A549 (cell line): ENCODE measurements at regions not wholly inside any gene's neighbourhood (a gene's known extent, or its start where the extent isn't known, plus 50 kb on each side); places are given as distances from the start of the nearest gene placed in this dataset.

Experiments used
- ATAC-seq, 2 experiments: fragments of 200-7000 bp in 1 of 2; fragments of >200 bp in 1 of 2; cut with Nextera tagmentation in 1 of 2; cut with Tn5 transposase in 1 of 2; 3 replicates each; pipeline versions ENCODE4 v1.8.0 to v1.9.1; 2018 to 2020; ENCODE audit warnings: mild to moderate bottlenecking in 1 of 2, moderate library complexity in 1 of 2
- CTCF ChIA-PET: fragments of 300-600 bp; sonication (Branson Sonifier 250); formaldehyde crosslinking; extraction: SDS; loops from one replicate; lab custom pipeline; 2021; ENCODE audit warnings: antibody characterized with exemption, inconsistent platforms; lab: Yijun Ruan, JAX
- POLR2A ChIA-PET: fragments of 350-600 bp; formaldehyde crosslinking; extraction: SDS; loops from one replicate; lab custom pipeline; 2021; ENCODE audit warnings: antibody characterized with exemption, inconsistent platforms; lab: Yijun Ruan, JAX
- DNase-seq, 2 experiments: peaks; one replicate each; pipeline versions ENCODE4 v3.0.0 to v3.0.0-alpha.2; 2011 to 2016; ENCODE audit warnings: low read depth in 1 of 2, low spot score in 1 of 2
- FAIRE-seq: peaks from 2 replicates; lab custom pipeline; 2011; peaks lifted over from hg19 to GRCh38; lab: Jason Lieb, UNC
- H3K27ac ChIP-seq, 2 experiments: fragments of >200 bp; sonication (Bioruptor Twin); formaldehyde crosslinking; 3 replicates each; pipeline ENCODE4 v1.5.1; 2016 to 2017
- H3K4me1 ChIP-seq: fragments of >200 bp; sonication (Bioruptor Twin); formaldehyde crosslinking; 3 replicates; pipeline ENCODE4 v1.6.1; 2016
- H3K4me2 ChIP-seq: fragments of >200 bp; sonication (Bioruptor Twin); formaldehyde crosslinking; 3 replicates; pipeline ENCODE4 v1.6.1; 2016
- H3K4me3 ChIP-seq: fragments of >200 bp; sonication (Bioruptor Twin); formaldehyde crosslinking; 3 replicates; pipeline ENCODE4 v1.5.1; 2016
- H3K9me3 ChIP-seq: fragments of >200 bp; sonication (Bioruptor Twin); formaldehyde crosslinking; 3 replicates; pipeline ENCODE4 v1.6.1; 2016
- CBX2 ChIP-seq: fragments of 200-600 bp; sonication (generic); IDR thresholded peaks from 2 replicates; pipeline ENCODE4 v1.6.1; 2016; ENCODE audit warnings: low read depth, mild to moderate bottlenecking, borderline replicate concordance
- CBX8 ChIP-seq: fragments of 200-600 bp; sonication (generic); IDR thresholded peaks from 2 replicates; pipeline ENCODE4 v1.6.1; 2016
- CHD4 ChIP-seq: fragments of 200-600 bp; sonication (generic); IDR thresholded peaks from 2 replicates; pipeline ENCODE4 v1.6.1; 2016; ENCODE audit warnings: antibody characterized with exemption, mild to moderate bottlenecking, borderline replicate concordance
- EP300 ChIP-seq, 2 experiments: fragments of >200 bp; sonication (Bioruptor Twin); formaldehyde crosslinking; IDR thresholded peaks; 2 replicates in 1 of 2; 3 replicates in 1 of 2; pipeline ENCODE4 v1.6.1; 2016 to 2017
- ESRRA ChIP-seq: fragments of 150-350 bp; IDR thresholded peaks from 2 replicates; pipeline ENCODE4 v1.6.1; 2014; ENCODE audit warnings: mild to moderate bottlenecking, low read length, borderline replicate concordance
- FOXS1 ChIP-seq: fragments of 250-450 bp; sonication (Bioruptor Pico); IDR thresholded peaks from 2 replicates; pipeline ENCODE4 v1.5.0; 2020; ENCODE audit warnings: mild to moderate bottlenecking, moderate library complexity
- HDAC2 ChIP-seq: fragments of 200-600 bp; sonication (generic); IDR thresholded peaks from 2 replicates; pipeline ENCODE4 v1.6.1; 2016
- HEYL ChIP-seq: fragments of 250-450 bp; sonication (Bioruptor Pico); IDR thresholded peaks from 2 replicates; pipeline ENCODE4 v1.8.0; 2021; ENCODE audit warnings: mild to moderate bottlenecking, moderate library complexity
- HOXA7 ChIP-seq: fragments of 250-450 bp; sonication (Bioruptor Pico); IDR thresholded peaks from 2 replicates; pipeline ENCODE4 v1.5.0; 2020; ENCODE audit warnings: mild to moderate bottlenecking, moderate library complexity
- HOXB13 ChIP-seq: fragments of 250-450 bp; sonication (Bioruptor Pico); IDR thresholded peaks from 2 replicates; pipeline ENCODE4 v1.5.0; 2020; ENCODE audit warnings: low read depth, mild to moderate bottlenecking, moderate library complexity
- JUNB ChIP-seq: fragments of >200 bp; sonication (Bioruptor Twin); formaldehyde crosslinking; IDR thresholded peaks from 2 replicates; pipeline ENCODE4 v1.6.1; 2016
- KDM1A ChIP-seq: fragments of 200-600 bp; sonication (generic); IDR thresholded peaks from 2 replicates; pipeline ENCODE4 v1.6.1; 2016; ENCODE audit warnings: low read depth, mild to moderate bottlenecking
- MYC ChIP-seq: IDR thresholded peaks from 2 replicates; pipeline ENCODE4 v1.6.1; 2012; ENCODE audit warnings: mild to moderate bottlenecking, inconsistent platforms, low read length, improper control_type of control experiment, borderline replicate concordance
- POLR2A ChIP-seq: IDR thresholded peaks from 2 replicates; pipeline ENCODE4 v1.6.1; 2012; ENCODE audit warnings: mild to moderate bottlenecking, low read length
- RAD21 ChIP-seq, 2 experiments: fragments of >200 bp in 1 of 2; sonication (Bioruptor Twin) in 1 of 2; formaldehyde crosslinking in 1 of 2; IDR thresholded peaks in 1 of 2; conservative IDR thresholded peaks in 1 of 2; 2 replicates in 1 of 2; 3 replicates in 1 of 2; pipeline ENCODE4 v1.6.1; 2012 to 2018; ENCODE audit warnings: inconsistent platforms in 1 of 2
- SMC3 ChIP-seq: fragments of >200 bp; sonication (Bioruptor Twin); formaldehyde crosslinking; IDR thresholded peaks from 3 replicates; pipeline ENCODE4 v1.6.1; 2018; ENCODE audit warnings: inconsistent platforms
- SREBF2 ChIP-seq: fragments of 450-650 bp; IDR thresholded peaks from 2 replicates; pipeline ENCODE4 v1.6.1; 2014; ENCODE audit warnings: mild to moderate bottlenecking, moderate library complexity
- TP53 ChIP-seq: fragments of 250-450 bp; sonication (Bioruptor Pico); IDR thresholded peaks from 2 replicates; pipeline ENCODE4 v1.5.0; 2021; ENCODE audit warnings: mild to moderate bottlenecking, moderate library complexity
- ZC3H11A ChIP-seq: fragments of 450-650 bp; IDR thresholded peaks from 2 replicates; pipeline ENCODE4 v1.6.1; 2014; ENCODE audit warnings: antibody characterized with exemption, mild to moderate bottlenecking
- ZFP36 ChIP-seq: fragments of 450-650 bp; IDR thresholded peaks from 2 replicates; pipeline ENCODE4 v1.6.1; 2014; ENCODE audit warnings: borderline replicate concordance; ENCODE audit not compliant: partially characterized antibody
- ZNF302 ChIP-seq: fragments of 250-450 bp; sonication (Bioruptor Pico); IDR thresholded peaks from 2 replicates; pipeline ENCODE4 v1.9.0; 2021; ENCODE audit warnings: inconsistent platforms, mild to moderate bottlenecking, moderate library complexity
- WGBS: methylation state at CpG from one replicate; pipeline ENCODE4 v1.1.6; 2017; ENCODE audit errors: missing lambda C conversion rate; 5-methylcytosine and 5-hydroxymethylcytosine counted together
- TF ChIP-seq, protein P1 (sequence below): fragments of 150-350 bp; IDR thresholded peaks from 2 replicates; pipeline ENCODE4 v1.6.1; 2014; ENCODE audit warnings: low read depth, mild to moderate bottlenecking, low read length
- TF ChIP-seq, protein P2 (sequence below): fragments of 250-450 bp; sonication (Bioruptor Pico); IDR thresholded peaks from 2 replicates; pipeline ENCODE4 v1.5.0; 2020; ENCODE audit warnings: low read depth, mild to moderate bottlenecking, moderate library complexity
- TF ChIP-seq, protein P3 (sequence below): IDR thresholded peaks from 2 replicates; pipeline ENCODE4 v1.6.1; 2012
- TF ChIP-seq, protein P4 (sequence below): fragments of 250-450 bp; sonication (Bioruptor Pico); IDR thresholded peaks from 2 replicates; pipeline ENCODE4 v1.5.0; 2021; ENCODE audit warnings: mild to moderate bottlenecking, moderate library complexity, borderline replicate concordance
- TF ChIP-seq, protein P5 (sequence below): fragments of >200 bp; sonication (Bioruptor Twin); formaldehyde crosslinking; IDR thresholded peaks from 3 replicates; pipeline ENCODE4 v1.5.1; 2016

DNA sequence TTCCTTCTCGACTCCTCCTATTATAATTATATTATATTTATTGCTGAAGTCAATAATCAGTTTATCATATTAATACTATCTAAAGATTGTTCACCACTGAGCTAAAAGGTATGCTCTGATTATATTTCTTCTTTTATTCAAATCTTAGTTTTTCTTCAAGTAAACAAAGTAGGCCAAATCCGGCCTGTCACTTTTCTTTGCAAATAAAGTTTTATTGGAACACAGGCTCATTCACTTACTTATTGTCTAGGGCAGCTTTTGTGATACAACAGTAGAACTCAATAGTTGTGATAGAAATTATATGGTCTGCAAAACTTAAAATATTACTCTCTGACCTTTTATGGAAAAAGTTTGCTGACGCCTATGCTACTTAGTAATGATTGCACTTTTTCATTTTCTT is 92.4 kb upstream of the DNAJC19 start:
- POLR2A ChIA-PET: no interaction called here

DNA sequence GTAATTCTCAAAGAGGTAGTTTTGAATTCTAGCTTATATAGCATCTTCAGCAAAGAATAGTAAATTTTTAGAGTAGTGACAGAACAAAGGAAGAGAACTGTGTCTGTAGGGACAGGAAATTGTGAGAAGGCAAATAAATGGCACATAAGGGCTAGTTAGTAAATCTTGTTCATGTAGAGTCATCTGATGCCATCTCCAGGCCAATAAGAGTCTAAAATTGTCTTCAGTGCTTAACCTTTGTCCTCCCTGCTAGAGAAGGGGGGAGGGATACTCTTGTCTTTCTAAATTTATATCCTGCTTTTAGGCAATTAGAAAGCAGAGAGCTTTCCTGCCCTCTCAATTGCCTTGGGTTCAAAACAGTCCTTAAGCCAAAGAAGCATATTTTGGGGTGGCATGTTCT is 87.0 kb upstream of the DNAJC19 start:
- no peak overlapping the region for H3K27ac ChIP-seq
- no peak for FAIRE-seq
- no peak overlapping the region for H3K4me3 ChIP-seq
- H3K4me1 ChIP-seq: no peaks in the 10 kb centered on the region
- POLR2A ChIA-PET: no interaction called here
- TF ChIP-seq SMC3 (no peak), RAD21 (conservative IDR thresholded peaks at IDR 0.05 in 1 of 2, IDR thresholded peaks at IDR 0.05 in 1 of 2) (no peak), EP300 (IDR thresholded peaks at IDR 0.05) (no peak), CBX2 (no peak), TP53 (CRISPR knock-in tag) (no peak), HEYL (no peak), POLR2A (no peak), MYC (no peak), ESRRA (no peak), JUNB (no peak), ZNF302 (no peak), HOXA7 (no peak), HOXB13 (no peak), KDM1A (no peak), FOXS1 (CRISPR knock-in tag) (no peak)
- TF ChIP-seq, protein P1, sequence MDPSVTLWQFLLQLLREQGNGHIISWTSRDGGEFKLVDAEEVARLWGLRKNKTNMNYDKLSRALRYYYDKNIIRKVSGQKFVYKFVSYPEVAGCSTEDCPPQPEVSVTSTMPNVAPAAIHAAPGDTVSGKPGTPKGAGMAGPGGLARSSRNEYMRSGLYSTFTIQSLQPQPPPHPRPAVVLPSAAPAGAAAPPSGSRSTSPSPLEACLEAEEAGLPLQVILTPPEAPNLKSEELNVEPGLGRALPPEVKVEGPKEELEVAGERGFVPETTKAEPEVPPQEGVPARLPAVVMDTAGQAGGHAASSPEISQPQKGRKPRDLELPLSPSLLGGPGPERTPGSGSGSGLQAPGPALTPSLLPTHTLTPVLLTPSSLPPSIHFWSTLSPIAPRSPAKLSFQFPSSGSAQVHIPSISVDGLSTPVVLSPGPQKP: no peak
- H3K9me3 ChIP-seq: no peaks in the 10 kb centered on the region
- no peak overlapping the region for H3K4me2 ChIP-seq
- CTCF ChIA-PET: no interaction called here
- ATAC-seq: no peak
- no peak for DNase-seq

More for the DNA sequence above, 92.4 kb upstream of the DNAJC19 start:
- Histone ChIP-seq H3K9me3 (no peaks in the 10 kb centered on the region), H3K4me2 (no peak overlapping the region), H3K4me3 (no peak overlapping the region), H3K4me1 (no peaks in the 10 kb centered on the region), H3K27ac (no peak overlapping the region)
- CTCF ChIA-PET: no interaction called here
- no peak for ATAC-seq
- TF ChIP-seq SREBF2 (no peak), ZC3H11A (no peak), CHD4 (no peak), RAD21 (conservative IDR thresholded peaks at IDR 0.05 in 1 of 2, IDR thresholded peaks at IDR 0.05 in 1 of 2) (no peak), FOXS1 (CRISPR knock-in tag) (no peak), ESRRA (no peak)
- TF ChIP-seq, protein P2, sequence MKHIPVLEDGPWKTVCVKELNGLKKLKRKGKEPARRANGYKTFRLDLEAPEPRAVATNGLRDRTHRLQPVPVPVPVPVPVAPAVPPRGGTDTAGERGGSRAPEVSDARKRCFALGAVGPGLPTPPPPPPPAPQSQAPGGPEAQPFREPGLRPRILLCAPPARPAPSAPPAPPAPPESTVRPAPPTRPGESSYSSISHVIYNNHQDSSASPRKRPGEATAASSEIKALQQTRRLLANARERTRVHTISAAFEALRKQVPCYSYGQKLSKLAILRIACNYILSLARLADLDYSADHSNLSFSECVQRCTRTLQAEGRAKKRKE (CRISPR knock-in tag): no peak
- no peak for DNase-seq
- WGBS: 54% methylated on average over 3 of the region's 3 CpGs
- no peak for FAIRE-seq

DNA sequence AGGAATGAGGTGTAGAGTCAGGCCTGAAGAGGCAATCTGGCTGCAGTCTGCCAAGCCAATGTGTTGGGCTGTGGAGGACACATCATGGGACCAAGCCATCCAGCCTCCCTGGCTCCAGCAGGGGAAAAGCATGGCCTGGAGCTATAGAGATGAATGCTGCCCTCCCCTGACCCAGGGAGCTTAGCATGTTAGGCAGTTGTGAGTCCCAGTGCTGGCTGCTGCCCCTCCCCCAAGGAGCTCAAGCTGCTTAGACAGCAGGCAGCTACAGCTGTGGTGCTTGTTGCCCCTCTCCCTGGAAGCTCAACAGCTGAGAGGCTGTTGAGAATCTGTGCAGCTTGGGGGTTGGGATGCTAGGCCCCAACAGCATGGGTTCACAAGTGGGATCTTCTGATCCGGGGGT is 85.6 kb upstream of the DNAJC19 start:
- no peak for ATAC-seq
- no peak for TF ChIP-seq ZFP36
- no peak for TF ChIP-seq HOXB13
- no peak for TF ChIP-seq CBX2
- TF ChIP-seq, protein P3, sequence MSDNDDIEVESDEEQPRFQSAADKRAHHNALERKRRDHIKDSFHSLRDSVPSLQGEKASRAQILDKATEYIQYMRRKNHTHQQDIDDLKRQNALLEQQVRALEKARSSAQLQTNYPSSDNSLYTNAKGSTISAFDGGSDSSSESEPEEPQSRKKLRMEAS: no peak
- no peak for TF ChIP-seq HOXA7
- TF ChIP-seq CBX8: no peak
- no peak for TF ChIP-seq TP53 (CRISPR knock-in tag)
- TF ChIP-seq, protein P4, sequence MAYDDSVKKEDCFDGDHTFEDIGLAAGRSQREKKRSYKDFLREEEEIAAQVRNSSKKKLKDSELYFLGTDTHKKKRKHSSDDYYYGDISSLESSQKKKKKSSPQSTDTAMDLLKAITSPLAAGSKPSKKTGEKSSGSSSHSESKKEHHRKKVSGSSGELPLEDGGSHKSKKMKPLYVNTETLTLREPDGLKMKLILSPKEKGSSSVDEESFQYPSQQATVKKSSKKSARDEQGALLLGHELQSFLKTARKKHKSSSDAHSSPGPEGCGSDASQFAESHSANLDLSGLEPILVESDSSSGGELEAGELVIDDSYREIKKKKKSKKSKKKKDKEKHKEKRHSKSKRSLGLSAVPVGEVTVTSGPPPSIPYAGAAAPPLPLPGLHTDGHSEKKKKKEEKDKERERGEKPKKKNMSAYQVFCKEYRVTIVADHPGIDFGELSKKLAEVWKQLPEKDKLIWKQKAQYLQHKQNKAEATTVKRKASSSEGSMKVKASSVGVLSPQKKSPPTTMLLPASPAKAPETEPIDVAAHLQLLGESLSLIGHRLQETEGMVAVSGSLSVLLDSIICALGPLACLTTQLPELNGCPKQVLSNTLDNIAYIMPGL: no peak
- no peak for TF ChIP-seq ZNF302
- TF ChIP-seq, protein P5, sequence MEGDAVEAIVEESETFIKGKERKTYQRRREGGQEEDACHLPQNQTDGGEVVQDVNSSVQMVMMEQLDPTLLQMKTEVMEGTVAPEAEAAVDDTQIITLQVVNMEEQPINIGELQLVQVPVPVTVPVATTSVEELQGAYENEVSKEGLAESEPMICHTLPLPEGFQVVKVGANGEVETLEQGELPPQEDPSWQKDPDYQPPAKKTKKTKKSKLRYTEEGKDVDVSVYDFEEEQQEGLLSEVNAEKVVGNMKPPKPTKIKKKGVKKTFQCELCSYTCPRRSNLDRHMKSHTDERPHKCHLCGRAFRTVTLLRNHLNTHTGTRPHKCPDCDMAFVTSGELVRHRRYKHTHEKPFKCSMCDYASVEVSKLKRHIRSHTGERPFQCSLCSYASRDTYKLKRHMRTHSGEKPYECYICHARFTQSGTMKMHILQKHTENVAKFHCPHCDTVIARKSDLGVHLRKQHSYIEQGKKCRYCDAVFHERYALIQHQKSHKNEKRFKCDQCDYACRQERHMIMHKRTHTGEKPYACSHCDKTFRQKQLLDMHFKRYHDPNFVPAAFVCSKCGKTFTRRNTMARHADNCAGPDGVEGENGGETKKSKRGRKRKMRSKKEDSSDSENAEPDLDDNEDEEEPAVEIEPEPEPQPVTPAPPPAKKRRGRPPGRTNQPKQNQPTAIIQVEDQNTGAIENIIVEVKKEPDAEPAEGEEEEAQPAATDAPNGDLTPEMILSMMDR: no peak
- no peak for TF ChIP-seq HDAC2
- TF ChIP-seq SREBF2: no peak
- WGBS: 0% methylated on average over 1 of the region's 1 CpG
- FAIRE-seq: no peak
- no peaks in the 10 kb centered on the region for H3K9me3 ChIP-seq
- POLR2A ChIA-PET: no interaction called here
- no peaks in the 10 kb centered on the region for H3K4me1 ChIP-seq
- CTCF ChIA-PET: no interaction called here
- no peak overlapping the region for H3K4me3 ChIP-seq
- H3K27ac ChIP-seq: no peak overlapping the region
- H3K4me2 ChIP-seq: no peak overlapping the region
- DNase-seq: no peak
